HG02623 (cell line): ENCODE measurements at regions not wholly inside any gene's neighbourhood (a gene's known extent, or its start where the extent isn't known, plus 50 kb on each side); places are given as distances from the start of the nearest gene placed in this dataset.

Experiments used
- ATAC-seq: cut with Tn5 transposase; IDR thresholded peaks from one replicate; pipeline ENCODE4 v1.9.1; 2021; ENCODE audit warnings: moderate library complexity; ENCODE audit not compliant: unreplicated experiment

- ATAC-seq: no peak
These were observed 195.8 kb upstream of the KLF12 start for GRCh38 chr13:74329962-74330361.

GRCh38 chr13:74325106-74325505 is 190.9 kb upstream of the KLF12 start:
- ATAC-seq: no peak

GRCh38 chr13:74324338-74324737 is 190.1 kb upstream of the KLF12 start:
- ATAC-seq: no peak

- ATAC-seq: no peak
These were observed 188.4 kb upstream of the KLF12 start for GRCh38 chr13:74322562-74322961.

- ATAC-seq: no peak
These were observed 186.1 kb upstream of the KLF12 start for GRCh38 chr13:74320282-74320681.

GRCh38 chr13:74316547-74316946 is 182.3 kb upstream of the KLF12 start:
- no peak for ATAC-seq

GRCh38 chr13:74306496-74306895 is 172.3 kb upstream of the KLF12 start:
- no peak for ATAC-seq

- no peak for ATAC-seq
These were observed 171.7 kb upstream of the KLF12 start for GRCh38 chr13:74305876-74306275.

GRCh38 chr13:74301258-74301935 is 167.2 kb upstream of the KLF12 start:
- ATAC-seq: no peak

GRCh38 chr13:74300162-74300561 is 166.0 kb upstream of the KLF12 start:
- ATAC-seq: no peak

GRCh38 chr13:74299721-74300120 is 165.5 kb upstream of the KLF12 start:
- no peak for ATAC-seq

- no peak for ATAC-seq
These were observed 164.7 kb upstream of the KLF12 start for GRCh38 chr13:74298923-74299322.

GRCh38 chr13:74289861-74290773 is 155.9 kb upstream of the KLF12 start:
- peak; percentile 68 for ATAC-seq

GRCh38 chr13:74289107-74289506 is 154.9 kb upstream of the KLF12 start:
- no peak for ATAC-seq

GRCh38 chr13:74288361-74288911 is 154.2 kb upstream of the KLF12 start:
- no peak for ATAC-seq

GRCh38 chr13:74287724-74288169 is 153.5 kb upstream of the KLF12 start:
- peak; percentile 31 for ATAC-seq

GRCh38 chr13:74280795-74281490 is 146.7 kb upstream of the KLF12 start:
- no peak for ATAC-seq

GRCh38 chr13:74280093-74280794 is 146.0 kb upstream of the KLF12 start:
- ATAC-seq: no peak

GRCh38 chr13:74278901-74279300 is 144.7 kb upstream of the KLF12 start:
- ATAC-seq: no peak

GRCh38 chr13:74274916-74275315 is 140.7 kb upstream of the KLF12 start:
- no peak for ATAC-seq

- no peak for ATAC-seq
These were observed 139.4 kb upstream of the KLF12 start for GRCh38 chr13:74273581-74273980.
